H1 (cell line): ENCODE measurements at regions not wholly inside any gene's neighbourhood (a gene's known extent, or its start where the extent isn't known, plus 50 kb on each side); places are given as distances from the start of the nearest gene placed in this dataset.

Source experiments
- SP1 ChIP-seq: IDR thresholded peaks from 2 replicates; pipeline ENCODE4 v1.6.1; 2011; ENCODE audit warnings: low read depth, low read length

GRCh38 chr1:163562355-163562754 lies 240.6 kb downstream of the NUF2 start (continued):
- TF ChIP-seq SP1: no peak
